HTR-8/SVneo (cell line): ENCODE measurements at regions not wholly inside any gene's neighbourhood (a gene's known extent, or its start where the extent isn't known, plus 50 kb on each side); places are given as distances from the start of the nearest gene placed in this dataset.
"Not testable (repeated sequence)": the region's sequence is repeated elsewhere in the genome, so short reads cannot be mapped to it uniquely, and the experiment has no call there.

ENCODE experiments used
- DNase-seq: peaks from one replicate; pipeline ENCODE4 v3.0.0; 2011; ENCODE audit warnings: low spot score, mixed read lengths; ENCODE audit not compliant: insufficient read length
- FAIRE-seq: peaks from 2 replicates; lab custom pipeline; 2011; peaks lifted over from hg19 to GRCh38; lab: Jason Lieb, UNC

- FAIRE-seq, result no peak
These were observed 968.1 kb upstream of the CDH18 start for GRCh38 chr5:20956134-20956533.

GRCh38 chr5:20949636-20950035, 961.6 kb upstream of the CDH18 start:
- DNase-seq (no peak), FAIRE-seq (no peak)

More at GRCh38 chr5:20956134-20956533, 968.1 kb upstream of the CDH18 start:
- DNase-seq, result no peak

- DNase-seq, result not testable (repeated sequence)
- FAIRE-seq, result peak; percentile 73
These were observed 955.4 kb upstream of the CDH18 start for GRCh38 chr5:20943183-20943971.

DNA sequence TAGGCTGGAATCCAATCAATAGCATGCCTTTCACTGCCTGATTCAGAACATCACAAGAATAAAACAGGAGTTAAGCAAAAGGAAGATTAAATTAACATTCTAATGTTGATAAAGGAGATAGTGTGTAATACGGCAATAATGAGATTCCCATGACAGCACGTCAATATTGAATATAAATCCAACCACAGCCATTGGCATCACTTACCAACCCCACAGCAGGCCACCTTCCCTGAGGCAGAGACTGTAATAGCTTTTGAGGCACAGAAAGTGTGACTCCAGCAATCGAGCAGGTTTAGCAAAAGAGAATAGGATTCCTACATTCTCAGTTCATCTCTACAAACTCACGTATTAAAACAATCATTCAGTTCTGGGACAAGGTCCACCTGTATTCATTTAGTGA, 954.6 kb upstream of the CDH18 start:
- peak; percentile 67 for FAIRE-seq
- not testable (repeated sequence) for DNase-seq

DNA sequence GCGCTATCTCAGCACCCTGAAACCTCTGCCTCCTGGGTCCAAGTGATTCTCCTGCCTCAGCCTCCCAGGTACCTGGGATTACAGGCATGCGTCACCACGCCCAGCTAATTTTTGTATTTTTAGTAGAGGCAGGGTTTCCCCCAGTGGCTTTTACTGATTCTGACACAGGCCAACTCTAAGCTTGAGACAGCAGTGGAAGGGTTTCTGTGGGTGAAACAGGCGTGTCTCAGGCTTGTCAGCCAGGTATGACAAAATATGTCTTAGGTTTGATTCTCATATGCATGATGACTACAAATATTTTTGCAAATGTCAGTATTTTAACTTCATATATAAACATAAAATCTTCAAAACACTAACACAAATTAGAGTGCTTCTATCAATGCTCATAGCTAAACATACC, 952.8 kb upstream of the CDH18 start:
- DNase-seq, result not testable (repeated sequence)
- peak; percentile 13 for FAIRE-seq

GRCh38 chr5:20890936-20891335, 902.9 kb upstream of the CDH18 start:
- not testable (repeated sequence) for DNase-seq
- FAIRE-seq, result peak; percentile 42

- DNase-seq, result not testable (repeated sequence)
- FAIRE-seq, result peak; percentile 72
These were observed 887.7 kb upstream of the CDH18 start for GRCh38 chr5:20875726-20876125.

DNA sequence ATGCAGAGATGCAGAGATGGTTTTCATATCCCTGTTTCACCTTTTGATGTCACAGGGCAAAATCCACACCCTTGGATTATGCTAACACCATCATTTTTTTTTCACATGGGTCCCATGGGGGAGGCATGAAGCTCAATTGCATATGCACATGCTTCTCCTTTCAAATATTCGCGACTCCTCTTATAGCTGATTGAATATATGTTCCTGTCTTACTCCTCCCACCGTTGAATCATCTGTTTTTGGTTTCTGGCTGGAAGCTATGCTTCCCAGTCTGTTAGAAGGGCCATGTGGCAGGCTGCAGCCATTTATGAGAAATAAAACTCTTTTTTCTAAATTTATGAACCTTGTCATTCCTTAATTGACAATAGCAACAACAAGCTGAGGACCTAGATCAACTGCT, 877.9 kb upstream of the CDH18 start:
- DNase-seq, result not testable (repeated sequence)
- FAIRE-seq, result peak; percentile 52

DNA sequence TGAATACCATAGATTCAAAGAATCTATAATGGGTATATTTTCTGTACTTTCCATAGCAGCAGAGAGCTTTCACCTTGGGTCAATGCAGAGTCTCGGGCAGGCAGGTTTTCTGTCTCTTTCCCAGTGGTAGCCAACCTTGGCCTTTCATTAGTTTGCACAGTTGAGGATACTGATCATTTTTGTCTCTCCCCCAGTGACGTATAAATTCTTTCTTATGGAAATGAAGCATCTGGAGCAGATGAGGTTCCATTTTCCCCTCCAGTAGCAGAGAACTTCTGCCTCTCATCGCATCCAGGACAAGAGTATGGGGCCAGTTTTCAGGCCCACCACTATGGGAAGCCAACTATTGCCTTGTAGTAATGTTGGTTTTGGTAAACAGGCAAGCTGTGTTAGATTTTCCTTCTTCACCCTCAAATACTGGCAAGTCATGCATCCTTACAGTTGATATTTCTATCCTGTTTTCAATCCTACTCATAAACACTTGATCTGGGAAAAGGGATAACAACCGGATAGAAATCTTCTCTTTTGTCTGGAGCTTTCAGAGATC, 845.2 kb upstream of the CDH18 start:
- no peak for FAIRE-seq

DNA sequence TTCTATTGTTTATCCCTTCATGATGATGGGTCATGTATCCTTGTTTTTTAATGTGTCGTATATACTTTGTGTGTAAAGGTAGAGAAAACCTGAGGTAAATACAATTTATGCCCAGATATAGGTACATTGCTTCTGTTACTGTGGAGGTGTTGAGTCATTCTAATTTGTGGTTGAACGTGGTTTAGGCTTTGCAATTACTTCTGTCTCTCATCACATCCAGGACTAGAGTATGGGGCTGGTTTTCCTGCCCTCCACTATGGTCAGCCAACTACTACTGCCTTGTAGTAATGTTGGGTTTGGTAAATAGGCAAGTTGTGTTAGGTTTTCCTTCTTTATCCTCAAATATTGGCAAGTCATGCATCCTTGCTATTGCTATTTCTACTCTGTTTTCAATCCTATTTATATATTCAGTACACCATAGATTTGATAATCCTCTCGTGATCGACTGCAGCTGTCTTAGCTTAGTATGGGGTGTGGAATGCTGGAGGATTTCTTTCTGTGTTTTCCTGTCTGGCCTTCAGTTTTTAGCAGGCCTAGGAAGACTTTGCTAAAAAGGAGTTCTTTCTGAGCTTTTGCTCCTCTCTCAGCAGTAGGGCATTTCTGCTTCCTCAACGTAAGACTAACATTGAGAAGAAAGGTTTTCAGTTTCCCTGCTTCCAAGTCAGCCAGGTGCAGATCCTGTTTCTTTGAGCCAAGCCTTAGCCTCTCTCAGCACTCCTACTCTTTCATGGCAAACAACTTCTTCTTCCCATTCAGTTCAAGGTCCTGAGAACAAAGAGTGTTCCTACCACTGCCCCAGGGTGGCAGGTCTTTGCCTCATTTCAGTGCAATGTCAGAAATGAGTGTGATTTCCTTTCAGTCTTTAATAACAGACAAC, 844.4 kb upstream of the CDH18 start:
- DNase-seq (no peak), FAIRE-seq (peak; percentile 87)

More for the DNA sequence above, 845.2 kb upstream of the CDH18 start:
- DNase-seq, result no peak

DNA sequence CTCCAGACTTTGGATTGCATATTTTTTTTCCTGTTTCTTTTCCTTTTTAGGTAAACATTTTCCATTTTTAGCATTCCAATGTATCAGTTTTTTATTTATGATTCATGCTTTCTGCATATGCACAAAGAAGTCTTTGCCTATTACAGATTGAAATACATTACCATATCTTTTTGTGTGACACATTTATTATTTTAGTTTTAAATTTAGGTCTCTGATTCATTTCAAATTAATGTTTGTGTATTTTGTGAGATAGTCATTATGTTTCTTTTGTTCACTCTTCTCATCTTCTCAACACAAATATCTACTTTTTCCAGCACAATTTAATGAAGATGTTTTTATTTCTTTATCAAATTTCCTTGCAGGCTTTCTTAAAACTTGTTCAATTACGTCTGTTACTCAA, 838.0 kb upstream of the CDH18 start:
- FAIRE-seq, DNase-seq: not testable (repeated sequence)

GRCh38 chr5:20797216-20797615, 809.2 kb upstream of the CDH18 start:
- not testable (repeated sequence) for FAIRE-seq, DNase-seq

DNA sequence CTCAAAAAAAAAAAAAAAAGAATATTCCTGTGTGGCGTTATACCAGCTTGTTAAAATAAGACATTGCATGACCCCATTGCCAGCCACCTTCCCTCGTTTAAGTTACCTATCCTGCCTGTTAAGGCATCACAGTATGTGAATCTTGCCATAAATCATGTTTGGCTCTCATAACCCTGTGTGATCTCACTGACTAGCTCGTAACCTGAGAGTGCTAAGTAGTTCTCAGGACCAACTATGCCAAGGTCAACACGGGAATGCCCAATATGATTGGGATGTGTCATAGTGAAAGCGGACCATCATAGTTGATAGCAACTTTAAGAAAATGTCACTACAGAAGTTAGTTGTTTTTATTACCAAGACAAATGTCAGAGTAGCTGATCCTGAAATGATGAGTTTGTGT, 796.8 kb upstream of the CDH18 start:
- not testable (repeated sequence) for DNase-seq
- peak; percentile 96 for FAIRE-seq

- not testable (repeated sequence) for FAIRE-seq, DNase-seq
These were observed 795.5 kb upstream of the CDH18 start for GRCh38 chr5:20783484-20783883.

GRCh38 chr5:20771338-20771737, 783.3 kb upstream of the CDH18 start:
- FAIRE-seq, result peak; percentile 87
- not testable (repeated sequence) for DNase-seq

- not testable (repeated sequence) for DNase-seq, FAIRE-seq
These were observed 777.1 kb upstream of the CDH18 start for GRCh38 chr5:20765074-20765473.

DNA sequence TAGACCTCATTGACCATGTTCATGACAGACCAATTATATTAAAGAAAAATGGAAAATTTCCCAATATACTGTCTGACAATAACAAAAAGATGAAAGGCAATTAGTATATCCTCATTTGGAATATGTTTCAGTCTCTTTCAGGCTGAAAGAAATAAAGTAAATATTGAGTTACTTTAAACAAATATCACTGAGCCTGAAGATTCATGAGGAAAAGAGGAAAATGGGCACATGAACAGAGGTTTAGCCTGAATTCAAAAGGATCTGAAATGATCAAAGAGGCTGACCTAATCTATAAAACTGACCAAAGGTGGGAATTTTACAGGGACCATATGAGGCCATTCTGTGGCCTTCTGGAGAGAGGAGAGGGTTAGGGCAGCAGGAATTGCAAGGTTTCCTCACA, 771.5 kb upstream of the CDH18 start:
- not testable (repeated sequence) for DNase-seq, FAIRE-seq

DNA sequence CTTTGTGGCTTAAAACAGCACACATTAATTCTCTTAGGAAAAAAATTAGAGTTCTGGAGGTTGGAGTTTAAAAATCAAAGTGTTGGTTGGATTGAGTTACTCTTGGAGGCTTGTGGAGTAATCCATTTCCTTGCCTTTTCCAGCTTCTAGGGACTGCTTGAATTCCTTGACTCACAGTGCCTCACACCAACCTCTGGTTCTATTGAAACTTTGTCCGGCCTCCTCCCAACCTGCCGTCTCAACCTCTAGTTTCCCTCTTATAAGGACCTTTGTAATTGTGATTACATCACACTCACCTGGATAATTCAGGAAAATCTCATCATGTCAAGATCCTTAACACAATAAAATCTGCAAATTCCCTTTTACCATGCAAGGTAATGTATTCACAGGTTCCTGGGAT, 764.2 kb upstream of the CDH18 start:
- DNase-seq, FAIRE-seq: not testable (repeated sequence)

GRCh38 chr5:20735715-20736114, 747.7 kb upstream of the CDH18 start:
- not testable (repeated sequence) for FAIRE-seq

DNA sequence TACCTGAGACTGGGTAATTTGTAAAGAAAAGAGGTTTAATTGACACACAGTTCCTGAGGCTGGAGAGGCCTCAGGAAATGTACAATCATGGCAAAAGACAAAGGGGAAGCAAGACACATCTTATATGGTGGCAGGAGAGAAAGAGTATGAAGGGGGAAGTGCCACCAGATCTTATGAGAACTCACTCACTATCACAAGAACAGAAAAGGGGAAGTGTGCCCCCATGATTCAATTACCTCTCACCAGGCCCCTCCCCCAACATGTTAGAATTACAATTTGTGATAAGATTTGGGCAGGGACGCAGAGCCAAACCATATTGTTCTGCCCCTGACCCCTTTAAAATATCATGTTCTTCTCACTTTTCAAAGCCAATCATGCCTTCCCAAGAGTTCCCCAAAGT, 744.2 kb upstream of the CDH18 start:
- DNase-seq, FAIRE-seq: not testable (repeated sequence)

More at GRCh38 chr5:20735715-20736114, 747.7 kb upstream of the CDH18 start:
- not testable (repeated sequence) for DNase-seq
